MM.1S (cell line): ENCODE measurements at regions not wholly inside any gene's neighbourhood (a gene's known extent, or its start where the extent isn't known, plus 50 kb on each side); places are given as distances from the start of the nearest gene placed in this dataset.
A peak's percentile ranks its signal among the peaks of the same experiment; 100 is the strongest.
"Not testable (repeated sequence)": the region's sequence is repeated elsewhere in the genome, so short reads cannot be mapped to it uniquely, and the experiment has no call there.

Source experiments
- DNase-seq: peaks from one replicate; pipeline ENCODE4 v3.0.0-alpha.2; 2015
- H2AFZ ChIP-seq: fragments of 300-600 bp; sonication (generic); 2 replicates; pipeline ENCODE4 v1.6.0; 2016; ENCODE audit warnings: antibody characterized with exemption, low read length
- H3F3A ChIP-seq: fragments of 300-600 bp; sonication (generic); 2 replicates; pipeline ENCODE4 v1.6.1; 2016; ENCODE audit warnings: mild to moderate bottlenecking, antibody characterized with exemption, low read length, moderate library complexity, mixed read lengths; ENCODE audit not compliant: insufficient read depth
- H3K27ac ChIP-seq: fragments of 300-600 bp; sonication (generic); 2 replicates; pipeline ENCODE4 v1.5.1; 2016; ENCODE audit warnings: mild to moderate bottlenecking, low read length
- H3K27me3 ChIP-seq: fragments of 300-600 bp; sonication (generic); replicated peaks from 2 replicates; pipeline ENCODE4 v1.6.0; 2016; ENCODE audit warnings: low read length; ENCODE audit not compliant: insufficient read depth
- H3K36me3 ChIP-seq: fragments of 300-600 bp; sonication (generic); replicated peaks from 2 replicates; pipeline ENCODE4 v1.6.1; 2016; ENCODE audit warnings: mild to moderate bottlenecking, low read length, mixed read lengths; ENCODE audit not compliant: insufficient read depth
- H3K4me1 ChIP-seq: fragments of 300-600 bp; sonication (generic); 2 replicates; pipeline ENCODE4 v1.6.1; 2016; ENCODE audit warnings: low read length, mixed read lengths
- H3K4me2 ChIP-seq: fragments of 300-600 bp; sonication (generic); 2 replicates; pipeline ENCODE4 v1.6.0; 2016; ENCODE audit warnings: low read depth, low read length
- H3K4me3 ChIP-seq: fragments of 300-600 bp; sonication (generic); 2 replicates; pipeline ENCODE4 v1.5.1; 2016; ENCODE audit warnings: low read length, mixed read lengths
- H3K79me2 ChIP-seq: fragments of 300-600 bp; sonication (generic); 2 replicates; pipeline ENCODE4 v1.6.1; 2016; ENCODE audit warnings: mixed run types, low read length, mixed read lengths
- H3K9ac ChIP-seq: fragments of 300-600 bp; sonication (generic); 2 replicates; pipeline ENCODE4 v1.6.1; 2016; ENCODE audit warnings: low read length, mixed read lengths
- H3K9me2 ChIP-seq: fragments of 300-600 bp; sonication (generic); replicated peaks from 2 replicates; pipeline ENCODE4 v1.6.1; 2016; ENCODE audit warnings: mild to moderate bottlenecking, low read length, mixed read lengths; ENCODE audit not compliant: insufficient read depth
- H3K9me3 ChIP-seq: fragments of 300-600 bp; sonication (generic); replicated peaks from 2 replicates; pipeline ENCODE4 v1.6.1; 2016; ENCODE audit warnings: mild to moderate bottlenecking, low read length, mixed read lengths; ENCODE audit not compliant: insufficient read depth
- H4K20me1 ChIP-seq: fragments of 300-600 bp; sonication (generic); 2 replicates; pipeline ENCODE4 v1.6.1; 2016; ENCODE audit warnings: mild to moderate bottlenecking, low read length, moderate library complexity, mixed read lengths; ENCODE audit not compliant: insufficient read depth
- CTCF ChIP-seq: fragments of 300-600 bp; sonication (generic); IDR thresholded peaks from 2 replicates; pipeline ENCODE4 v1.5.1; 2016; ENCODE audit warnings: antibody characterized with exemption, low read length, mixed read lengths
- EZH2 ChIP-seq: fragments of 300-600 bp; sonication (generic); optimal IDR thresholded peaks from 2 replicates; pipeline ENCODE3; 2017; ENCODE audit warnings: low read depth, mild to moderate bottlenecking, antibody characterized with exemption, low read length, mixed read lengths
- EZH2phosphoT487 ChIP-seq: fragments of 300-600 bp; sonication (generic); IDR thresholded peaks from 2 replicates; pipeline ENCODE4 v1.6.1; 2018; ENCODE audit warnings: antibody characterized with exemption, low read length

- Histone ChIP-seq H4K20me1 (no peaks in the 10 kb centered on the region), H3K9me3 (no peaks in the 10 kb centered on the region), H3K4me3 (no peak overlapping the region), H3K79me2 (no peaks in the 10 kb centered on the region), H3F3A (no peaks in the 10 kb centered on the region), H2AFZ (no peak overlapping the region), H3K4me2 (no peak overlapping the region), H3K4me1 (peaks cover 3% of the 10 kb centered on the region; the same call in 1 of the 2 replicates), H3K9ac (no peak overlapping the region), H3K36me3 (no peaks in the 10 kb centered on the region), H3K9me2 (no peaks in the 10 kb centered on the region), H3K27me3 (no peaks in the 10 kb centered on the region), H3K27ac (no peak overlapping the region)
- no peak for TF ChIP-seq CTCF
- no peak for DNase-seq
Observed at GRCh38 chr7:142646386-142647140, 102.7 kb upstream of the PRSS1 start.

DNA sequence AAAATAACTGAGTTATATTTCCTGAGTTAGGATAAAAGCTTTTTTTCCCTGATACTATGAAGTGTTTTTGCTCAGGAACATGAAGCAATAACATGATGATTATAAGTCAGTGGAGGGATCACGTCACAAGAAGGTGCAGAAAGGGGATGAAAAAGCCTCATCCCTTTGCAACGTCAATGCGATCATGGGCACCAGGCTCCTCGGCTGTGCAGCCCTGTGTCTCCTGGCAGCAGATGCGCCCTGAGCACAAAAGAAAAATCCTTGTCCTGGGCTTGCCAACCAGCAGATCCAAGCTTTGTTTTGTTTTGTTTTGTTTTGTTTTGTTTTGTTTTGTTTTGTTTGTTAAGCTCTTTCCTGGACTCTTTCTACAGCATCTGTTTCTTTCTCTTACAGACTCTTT, 103.5 kb upstream of the PRSS1 start:
- no peaks in the 10 kb centered on the region for H3F3A ChIP-seq
- H2AFZ ChIP-seq = no peak overlapping the region
- no peaks in the 10 kb centered on the region for H3K79me2 ChIP-seq
- no peak overlapping the region for H3K27ac ChIP-seq
- no peaks in the 10 kb centered on the region for H3K9me3 ChIP-seq
- H4K20me1 ChIP-seq = no peaks in the 10 kb centered on the region
- no peak for DNase-seq
- no peak overlapping the region for H3K4me3 ChIP-seq
- no peak overlapping the region for H3K4me2 ChIP-seq
- H3K4me1 ChIP-seq = peaks cover 6% of the 10 kb centered on the region; the same call in 1 of the 2 replicates
- H3K27me3 ChIP-seq = no peaks in the 10 kb centered on the region
- no peaks in the 10 kb centered on the region for H3K9me2 ChIP-seq
- H3K36me3 ChIP-seq = no peaks in the 10 kb centered on the region
- TF ChIP-seq EZH2phosphoT487 (no peak), EZH2 (no peak), CTCF (no peak)
- no peak overlapping the region for H3K9ac ChIP-seq

GRCh38 chr7:142642316-142642715, 107.0 kb upstream of the PRSS1 start:
- H3K79me2 ChIP-seq = no peaks in the 10 kb centered on the region
- no peaks in the 10 kb centered on the region for H3K9me2 ChIP-seq
- peaks cover 6% of the 10 kb centered on the region; the same call in 1 of the 2 replicates for H3K4me1 ChIP-seq
- no peaks in the 10 kb centered on the region for H3F3A ChIP-seq
- no peak overlapping the region for H2AFZ ChIP-seq
- H3K4me2 ChIP-seq = no peak overlapping the region
- H4K20me1 ChIP-seq = no peaks in the 10 kb centered on the region
- TF ChIP-seq EZH2 (no peak), EZH2phosphoT487 (no peak), CTCF (no peak)
- H3K9ac ChIP-seq = no peak overlapping the region
- H3K36me3 ChIP-seq = no peaks in the 10 kb centered on the region
- H3K27me3 ChIP-seq = no peaks in the 10 kb centered on the region
- H3K4me3 ChIP-seq = no peak overlapping the region
- DNase-seq = no peak
- no peaks in the 10 kb centered on the region for H3K9me3 ChIP-seq
- H3K27ac ChIP-seq = no peak overlapping the region

- H3K36me3 ChIP-seq, H3K4me3 ChIP-seq, H3K9me2 ChIP-seq, H3K9me3 ChIP-seq, H3K79me2 ChIP-seq, H3K4me1 ChIP-seq, H3K27me3 ChIP-seq, DNase-seq, H4K20me1 ChIP-seq, H3F3A ChIP-seq, H3K9ac ChIP-seq, H3K27ac ChIP-seq: not testable (repeated sequence)
- 0 out of 2 replicates have a peak overlapping the region, but pooled peaks have one; percentile 5 for H2AFZ ChIP-seq
- 0 out of 2 replicates have a peak overlapping the region, but pooled peaks have one; percentile 0 for H3K4me2 ChIP-seq
Observed at GRCh38 chr7:142641252-142641651, 108.0 kb upstream of the PRSS1 start.
